GM21786 (cell line): ENCODE measurements at regions not wholly inside any gene's neighbourhood (a gene's known extent, or its start where the extent isn't known, plus 50 kb on each side); places are given as distances from the start of the nearest gene placed in this dataset.
A peak's percentile ranks its signal among the peaks of the same experiment; 100 is the strongest.

Experiments
- ATAC-seq: cut with Tn5 transposase; IDR thresholded peaks from one replicate; pipeline ENCODE4 v1.9.1; 2021; ENCODE audit not compliant: unreplicated experiment

DNA sequence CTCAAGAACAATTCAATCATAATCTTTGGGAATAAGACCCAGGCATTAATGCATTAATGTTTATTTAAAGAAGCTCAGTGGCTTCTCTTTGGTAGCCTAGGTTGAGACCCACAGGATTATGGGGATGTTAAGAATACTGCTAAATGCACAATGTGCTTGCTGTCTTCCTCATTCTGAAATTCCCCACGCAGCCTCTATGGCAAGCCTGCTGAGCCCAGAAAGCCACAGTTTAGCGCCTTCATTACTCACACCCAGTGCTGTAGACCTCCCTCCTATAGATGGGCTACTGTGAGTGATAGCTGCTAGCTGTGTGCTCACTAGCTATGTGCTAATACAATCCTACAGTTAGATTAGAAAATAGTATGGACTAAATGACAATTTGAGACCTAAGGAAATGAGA lies 90.6 kb downstream of the TNFSF13B start:
- no peak for ATAC-seq

DNA sequence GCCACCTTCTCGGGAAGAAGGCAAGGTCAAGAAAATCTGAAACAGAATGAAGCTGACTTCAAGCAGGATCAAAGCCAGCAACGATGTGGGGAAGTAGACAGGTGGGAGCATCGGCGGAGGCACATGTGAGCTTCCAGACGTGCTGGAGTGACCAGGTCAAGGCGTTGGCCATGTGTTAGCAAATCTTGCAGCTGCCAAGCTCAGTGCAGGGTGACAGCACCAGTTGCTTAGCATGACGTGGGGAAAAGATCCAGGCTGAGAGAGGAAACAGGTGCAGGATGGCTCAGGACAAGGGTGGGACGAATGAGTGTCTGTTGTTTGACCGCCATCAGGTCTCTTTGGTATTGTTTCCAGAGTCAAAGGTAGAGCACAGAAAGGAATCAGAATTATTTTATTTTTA lies 92.3 kb downstream of the TNFSF13B start:
- ATAC-seq: no peak

DNA sequence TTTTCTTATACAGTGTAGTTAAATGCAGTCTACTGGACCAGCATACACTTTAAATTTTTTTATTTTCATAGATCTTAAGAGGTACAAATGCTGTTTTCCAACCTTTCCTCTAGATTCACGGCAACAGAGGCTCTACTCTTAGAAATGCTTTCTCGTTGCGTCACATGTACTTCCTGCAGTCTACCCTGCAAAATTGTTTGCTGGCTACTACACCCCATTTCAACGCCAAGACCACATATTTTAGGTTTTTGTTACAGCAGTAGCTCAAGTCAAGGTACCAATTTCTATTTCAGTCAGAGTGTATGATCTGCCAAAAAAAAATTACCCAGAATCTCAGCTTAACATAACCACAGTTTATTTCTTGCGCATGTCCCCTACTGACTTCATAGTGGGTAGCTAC lies 94.1 kb downstream of the TNFSF13B start:
- no peak for ATAC-seq

DNA sequence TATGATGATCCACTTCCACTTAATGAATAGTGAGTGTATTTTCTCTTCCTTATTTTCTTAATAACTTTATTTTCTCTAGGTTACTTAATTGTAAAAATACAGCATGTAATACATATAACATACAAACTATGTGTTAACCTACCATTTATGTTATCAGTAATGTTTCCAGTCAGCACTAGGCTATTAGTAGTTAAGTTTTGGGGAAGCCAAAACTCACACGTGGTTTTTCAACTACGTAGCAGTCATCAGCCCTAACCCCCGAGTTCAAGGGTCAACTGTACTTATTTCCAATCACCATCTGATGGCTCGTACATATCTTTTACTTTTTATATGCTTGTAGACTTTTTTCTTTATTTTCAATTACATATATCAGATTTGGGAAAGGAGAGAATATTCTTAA lies 95.7 kb downstream of the TNFSF13B start:
- ATAC-seq: no peak

DNA sequence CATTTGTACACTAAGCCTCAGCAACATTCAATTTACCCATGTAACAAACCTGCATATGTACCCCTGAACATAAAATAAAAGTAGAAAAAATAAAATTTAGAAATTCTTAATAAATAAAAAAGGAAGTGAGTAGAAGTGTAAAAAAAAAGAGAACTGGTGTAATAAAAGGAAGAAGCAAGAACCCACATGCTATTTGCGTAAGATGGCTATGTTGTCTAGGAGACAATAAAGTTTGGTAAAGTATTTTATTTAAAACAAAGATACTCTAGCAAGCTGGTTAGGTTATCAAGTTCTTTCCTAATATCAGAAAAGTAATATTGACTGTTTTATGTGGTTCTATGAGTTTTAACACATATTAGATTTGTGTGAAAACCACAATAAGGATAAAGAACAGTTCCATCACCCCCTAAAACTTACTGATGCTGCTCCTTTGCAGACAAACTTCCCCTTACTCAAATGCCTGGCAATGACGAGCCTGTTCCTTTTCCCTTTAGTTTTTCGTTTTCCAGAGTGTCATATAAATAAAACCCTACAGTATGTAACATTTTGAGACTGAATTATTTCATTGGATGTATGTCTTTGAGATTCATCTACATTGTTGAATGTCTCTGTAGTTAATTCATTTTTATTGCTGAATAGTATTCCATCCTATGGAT lies 98.9 kb downstream of the TNFSF13B start:
- ATAC-seq: no peak

DNA sequence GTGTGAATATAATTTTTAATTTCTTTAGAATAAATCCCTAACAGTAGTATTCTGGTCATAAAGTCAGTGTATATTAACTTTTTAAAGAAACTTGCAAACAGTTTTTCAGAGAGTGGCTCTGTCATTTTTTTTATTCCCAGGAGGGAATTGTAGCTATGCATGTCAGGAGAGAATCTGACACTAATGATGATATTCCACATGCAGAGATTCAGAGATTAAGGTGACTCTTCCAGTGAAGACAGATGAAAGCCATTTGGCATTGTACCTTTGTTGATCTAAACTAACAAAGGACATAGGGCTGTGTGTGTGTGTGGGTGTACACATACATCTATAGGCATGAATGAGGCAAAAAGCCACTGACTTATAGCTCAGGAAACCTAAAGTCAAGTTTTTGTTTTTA lies 99.9 kb downstream of the TNFSF13B start:
- ATAC-seq: no peak

DNA sequence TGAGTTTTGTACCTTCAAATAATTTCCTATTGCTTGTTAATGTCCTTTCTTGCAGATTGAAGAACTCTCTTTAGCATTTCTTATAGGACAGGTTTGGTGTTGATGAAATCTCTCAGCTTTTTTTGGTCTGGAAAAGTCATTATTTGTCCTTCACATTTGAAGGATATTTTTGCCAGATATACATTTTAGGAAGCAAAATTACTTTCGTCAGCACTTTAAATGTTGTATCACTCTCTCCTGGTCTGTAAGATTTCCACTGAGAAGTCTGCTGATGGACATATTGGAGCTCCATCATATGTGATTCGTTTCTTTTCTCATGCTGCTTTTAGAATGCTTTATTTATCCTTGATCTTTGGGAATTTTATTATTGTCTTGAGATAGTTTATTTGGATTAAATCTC lies 105.5 kb downstream of the TNFSF13B start:
- ATAC-seq: no peak

DNA sequence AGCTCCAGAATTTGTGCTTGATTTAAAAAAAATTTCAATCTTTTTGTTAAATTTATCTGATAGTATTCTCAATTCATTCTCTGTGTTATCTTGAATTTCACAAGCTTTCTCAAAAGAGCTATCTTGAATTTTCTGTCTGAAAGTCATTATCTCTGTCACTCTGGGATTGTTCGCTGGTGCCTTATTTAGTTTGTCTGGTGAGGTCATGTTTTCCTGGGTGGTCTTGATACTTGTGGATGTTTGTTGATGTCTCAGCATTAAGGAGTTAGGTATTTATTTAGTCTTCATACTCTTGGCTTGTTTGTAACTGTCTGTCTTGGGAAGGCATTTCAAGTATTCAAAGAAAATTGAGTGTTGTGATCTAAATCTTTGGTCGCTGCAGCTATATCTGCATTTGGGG lies 106.3 kb downstream of the TNFSF13B start:
- no peak for ATAC-seq

DNA sequence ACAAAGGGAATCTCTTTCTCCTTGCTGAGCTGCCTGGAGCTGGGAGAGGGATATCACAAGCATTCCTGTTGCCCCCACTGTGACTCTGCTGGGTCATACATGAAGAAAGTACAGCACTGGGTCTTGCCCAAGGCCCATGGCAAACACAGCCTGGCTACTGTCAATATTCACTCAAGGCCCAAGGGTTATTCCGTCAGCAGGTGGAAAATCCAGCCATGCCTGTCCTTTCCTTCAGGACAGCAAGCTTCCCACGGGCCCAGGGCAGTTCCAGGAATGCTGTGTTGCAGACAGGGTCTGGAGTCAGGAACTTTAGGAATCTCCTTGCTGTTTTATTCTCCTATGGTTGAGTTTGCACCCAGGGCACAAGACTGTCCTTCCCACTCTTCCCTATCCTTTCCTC lies 106.8 kb downstream of the TNFSF13B start:
- ATAC-seq: no peak

DNA sequence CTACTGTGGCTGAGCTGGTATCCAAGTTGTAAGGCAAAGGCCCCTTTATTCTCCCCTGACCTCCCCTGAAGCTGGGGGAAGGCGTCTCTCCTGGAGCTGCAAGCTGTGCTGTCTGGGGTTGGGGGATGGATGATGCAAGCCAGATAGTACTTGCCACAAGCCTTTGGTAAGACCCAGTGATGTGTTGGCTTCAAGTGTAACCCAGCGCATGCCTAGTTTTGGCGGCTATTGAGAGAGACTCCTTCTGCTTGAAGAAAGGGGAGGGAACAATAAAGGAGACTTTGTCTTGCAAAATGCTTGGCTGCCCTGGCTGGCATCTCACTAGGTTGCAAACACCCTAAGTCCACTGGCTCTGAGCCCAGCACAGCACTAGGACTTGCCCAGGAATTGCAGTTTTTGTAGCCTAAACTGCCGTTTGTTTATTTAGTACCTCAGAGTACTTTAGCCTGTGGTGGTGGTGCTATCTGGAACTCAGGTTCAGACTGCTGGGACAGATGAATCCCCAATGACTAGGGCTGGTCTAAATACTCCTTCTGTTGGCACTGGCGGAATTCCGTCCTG lies 108.2 kb downstream of the TNFSF13B start:
- no peak for ATAC-seq

DNA sequence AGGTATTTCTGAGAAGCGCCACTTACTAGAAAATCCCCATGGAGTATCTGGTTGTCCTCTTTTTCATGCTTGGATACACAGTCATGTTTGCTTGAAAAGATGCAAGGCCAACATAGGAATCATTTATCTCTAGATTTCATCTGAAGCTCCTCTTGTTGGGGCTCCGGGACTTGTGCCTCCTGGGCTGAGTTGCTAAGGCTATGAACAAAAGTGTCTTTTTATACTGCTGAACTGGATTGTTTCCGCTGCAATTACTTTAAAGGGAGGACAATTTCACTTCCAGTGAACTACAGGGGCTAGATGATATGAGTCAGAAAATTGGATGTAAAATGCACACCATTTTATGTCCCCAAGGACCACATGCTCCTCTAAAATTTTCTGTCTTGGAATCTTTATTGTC lies 114.1 kb downstream of the TNFSF13B start:
- ATAC-seq: no peak

DNA sequence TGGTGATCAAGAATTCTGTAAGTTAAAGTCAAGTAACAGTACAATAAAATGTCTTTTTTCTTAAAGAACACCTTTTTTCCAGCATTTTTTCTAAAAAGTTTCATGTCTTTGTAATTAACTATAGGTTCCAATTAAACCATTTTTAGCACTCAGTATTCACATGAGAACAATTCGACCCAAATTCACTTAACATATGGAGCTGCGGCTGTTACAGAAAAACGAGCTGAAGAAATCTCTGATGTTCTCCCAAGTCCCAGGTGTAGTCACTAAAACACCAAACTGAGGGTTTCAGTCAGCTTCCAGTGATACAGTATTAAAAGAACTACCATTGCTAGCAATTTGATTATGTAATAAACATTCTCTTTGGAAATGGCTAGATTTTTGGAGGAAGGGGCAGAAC lies 117.6 kb downstream of the TNFSF13B start:
- no peak for ATAC-seq

DNA sequence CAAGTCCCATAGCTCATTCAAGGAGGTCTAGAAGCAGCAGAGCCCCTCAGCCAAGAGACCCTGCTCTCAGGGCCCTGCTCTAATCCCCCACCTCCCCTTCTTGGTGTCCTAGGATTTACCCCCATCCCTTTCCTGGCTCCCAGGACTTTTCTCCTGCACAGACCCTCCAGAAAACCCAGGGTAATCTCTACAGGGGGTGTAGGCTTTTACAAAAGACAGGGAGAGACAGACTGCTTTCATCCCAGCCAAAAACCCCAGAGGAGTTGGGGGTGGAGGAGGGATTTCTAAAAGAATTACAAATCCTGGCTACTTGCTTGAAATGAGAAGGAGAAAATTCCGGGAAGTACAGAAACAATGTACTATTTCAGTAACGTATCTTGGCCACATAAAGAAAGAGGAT lies 133.3 kb downstream of the TNFSF13B start:
- no peak for ATAC-seq

DNA sequence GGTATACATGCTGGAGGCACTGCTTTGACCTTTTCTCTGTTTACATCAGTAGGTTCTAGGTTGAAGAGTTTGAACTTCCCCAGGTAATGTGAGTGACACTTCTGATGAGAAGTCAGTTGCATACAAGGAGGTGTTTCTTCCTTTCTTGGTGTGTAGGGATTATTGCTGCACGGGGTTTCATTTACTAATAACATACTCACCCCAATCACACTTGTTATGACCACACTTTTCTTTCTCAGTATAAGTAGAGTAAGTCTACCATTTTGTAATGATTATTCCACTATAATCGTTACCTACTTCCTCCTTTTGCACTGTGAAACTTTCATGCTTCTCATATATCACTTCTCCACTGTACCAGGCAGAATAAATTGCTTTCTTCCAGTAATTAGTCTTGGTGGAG lies 138.0 kb downstream of the TNFSF13B start:
- ATAC-seq: peak; percentile 67

DNA sequence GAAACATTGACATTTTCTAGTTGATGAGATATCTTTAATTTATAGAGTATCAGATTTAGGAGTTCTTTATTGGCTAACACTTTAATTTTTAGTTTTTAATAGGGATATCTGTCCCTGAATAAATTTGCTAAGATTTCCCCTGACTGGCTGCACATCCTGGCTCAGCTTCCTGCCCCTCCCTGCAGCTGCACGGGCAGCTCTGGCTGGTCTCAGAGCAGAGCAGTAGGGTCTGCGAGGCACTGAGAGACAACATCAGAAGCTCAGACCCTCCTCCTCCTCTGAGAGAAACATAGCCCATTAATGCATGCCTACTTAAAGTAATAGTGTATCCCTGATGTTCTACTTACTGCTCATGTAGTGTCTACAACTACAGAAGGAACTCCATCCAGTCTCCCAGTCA lies 139.2 kb downstream of the TNFSF13B start:
- no peak for ATAC-seq

DNA sequence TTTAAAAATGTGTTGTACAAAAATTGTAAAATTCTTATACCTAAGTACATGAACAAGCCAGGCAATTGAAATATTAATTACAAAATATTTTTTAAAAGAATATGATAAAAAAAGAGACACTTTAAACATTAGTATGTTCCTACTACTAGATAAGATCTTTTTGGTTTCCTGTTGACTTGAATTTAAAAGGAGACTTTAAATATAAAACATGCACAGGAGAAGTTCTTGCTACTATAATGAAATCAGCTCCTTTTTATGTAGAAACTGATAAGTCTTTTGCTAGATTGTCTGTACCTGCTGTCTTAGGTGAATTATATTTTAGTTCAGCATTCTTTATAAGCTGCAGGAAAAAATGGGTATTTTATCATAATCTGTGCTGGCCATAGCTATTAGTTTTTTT lies 140.2 kb downstream of the TNFSF13B start:
- no peak for ATAC-seq

DNA sequence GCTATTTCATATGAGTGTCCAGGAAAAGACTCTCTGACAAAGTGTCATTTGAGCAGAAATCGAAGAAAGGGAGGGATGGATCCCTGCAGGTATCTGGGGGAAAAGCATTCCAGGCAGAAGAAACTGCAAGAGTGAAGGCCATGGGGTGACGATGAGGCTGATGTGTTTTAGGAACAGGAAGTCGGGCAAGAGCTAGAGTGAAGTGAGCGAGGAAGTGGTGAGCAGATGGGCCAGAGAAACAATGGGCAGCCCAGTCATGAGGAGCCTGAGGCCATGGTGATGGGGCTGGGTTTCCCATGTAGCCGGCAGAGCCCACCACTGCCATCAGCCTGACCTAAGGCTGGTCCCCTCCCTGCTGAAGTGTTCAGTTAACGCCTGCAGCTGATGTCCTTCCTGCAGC lies 150.2 kb downstream of the TNFSF13B start:
- no peak for ATAC-seq

DNA sequence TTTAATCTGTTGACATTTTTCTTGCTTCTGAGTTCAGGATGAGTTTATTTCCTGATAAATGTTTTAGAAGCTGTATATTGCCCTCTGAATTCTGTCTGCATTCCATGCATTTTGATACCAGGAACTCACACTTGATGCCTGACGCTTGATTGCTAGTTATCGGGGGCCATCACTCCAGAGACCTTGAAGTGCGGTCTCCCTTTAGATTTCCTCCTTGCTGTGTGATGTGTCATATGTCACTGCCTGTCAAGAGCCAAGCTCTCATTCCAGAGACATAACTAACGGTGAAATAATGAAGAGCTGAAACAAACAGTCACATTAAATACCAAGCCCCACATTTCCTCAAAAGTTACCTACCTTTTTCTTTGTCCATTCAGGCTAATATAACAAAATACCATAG lies 155.5 kb downstream of the TNFSF13B start:
- ATAC-seq: no peak

DNA sequence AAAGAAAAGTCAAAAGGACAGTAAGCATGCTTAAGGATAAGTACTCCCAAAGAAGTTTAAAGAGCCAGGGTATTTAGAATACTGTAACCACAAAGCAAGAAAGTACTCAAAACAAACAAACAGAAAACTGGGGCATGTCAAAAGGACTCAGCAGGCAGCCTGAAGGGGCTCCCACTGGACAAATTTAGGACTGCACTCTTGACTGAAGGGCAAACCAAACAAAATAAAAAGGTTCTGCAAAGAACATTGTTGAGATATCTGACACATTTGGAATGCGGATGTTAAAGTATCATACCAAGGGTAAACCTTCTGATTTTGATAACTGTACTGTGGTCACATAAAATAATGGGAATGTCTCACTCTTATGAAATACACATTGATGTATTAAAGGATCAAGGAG lies 157.4 kb downstream of the TNFSF13B start:
- no peak for ATAC-seq

DNA sequence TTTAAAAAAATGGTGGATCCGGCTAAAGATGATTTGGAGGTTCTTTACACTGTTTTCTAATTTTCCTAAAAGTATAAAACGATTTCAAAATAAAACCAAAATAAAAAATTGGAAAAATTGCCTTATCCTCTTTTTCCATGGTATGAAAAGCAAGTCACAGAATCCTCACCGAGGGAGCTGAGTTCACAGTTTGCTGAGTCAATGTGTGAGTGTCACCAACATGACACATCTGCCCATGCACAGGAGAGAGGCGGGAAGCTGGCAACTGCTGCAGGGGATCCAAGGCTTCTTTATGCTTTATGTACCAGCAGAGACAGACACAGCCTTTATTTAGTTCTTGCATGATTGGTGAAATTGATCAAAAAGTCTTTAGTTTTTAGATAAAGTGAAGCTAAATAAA lies 157.8 kb downstream of the TNFSF13B start:
- no peak for ATAC-seq

DNA sequence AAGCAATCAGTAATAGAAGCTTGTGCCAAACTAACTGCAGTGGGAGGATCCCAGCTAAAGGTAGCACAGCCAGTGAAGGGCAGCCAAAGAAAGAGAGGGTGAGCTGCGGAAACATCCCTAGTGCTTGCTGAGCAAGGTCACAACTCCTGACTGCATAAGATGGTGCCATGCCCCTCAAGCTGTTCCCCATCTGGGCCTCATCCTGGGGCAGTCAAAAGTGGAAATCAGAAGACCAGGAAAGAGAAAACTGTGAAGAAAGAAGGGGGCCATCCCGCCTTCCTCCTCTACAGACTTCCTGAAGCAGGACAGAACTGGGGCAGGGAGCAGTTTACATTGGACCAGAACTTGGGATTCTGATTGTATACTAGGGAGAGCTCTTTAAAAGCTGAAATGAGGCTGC lies 159.2 kb downstream of the TNFSF13B start:
- no peak for ATAC-seq

DNA sequence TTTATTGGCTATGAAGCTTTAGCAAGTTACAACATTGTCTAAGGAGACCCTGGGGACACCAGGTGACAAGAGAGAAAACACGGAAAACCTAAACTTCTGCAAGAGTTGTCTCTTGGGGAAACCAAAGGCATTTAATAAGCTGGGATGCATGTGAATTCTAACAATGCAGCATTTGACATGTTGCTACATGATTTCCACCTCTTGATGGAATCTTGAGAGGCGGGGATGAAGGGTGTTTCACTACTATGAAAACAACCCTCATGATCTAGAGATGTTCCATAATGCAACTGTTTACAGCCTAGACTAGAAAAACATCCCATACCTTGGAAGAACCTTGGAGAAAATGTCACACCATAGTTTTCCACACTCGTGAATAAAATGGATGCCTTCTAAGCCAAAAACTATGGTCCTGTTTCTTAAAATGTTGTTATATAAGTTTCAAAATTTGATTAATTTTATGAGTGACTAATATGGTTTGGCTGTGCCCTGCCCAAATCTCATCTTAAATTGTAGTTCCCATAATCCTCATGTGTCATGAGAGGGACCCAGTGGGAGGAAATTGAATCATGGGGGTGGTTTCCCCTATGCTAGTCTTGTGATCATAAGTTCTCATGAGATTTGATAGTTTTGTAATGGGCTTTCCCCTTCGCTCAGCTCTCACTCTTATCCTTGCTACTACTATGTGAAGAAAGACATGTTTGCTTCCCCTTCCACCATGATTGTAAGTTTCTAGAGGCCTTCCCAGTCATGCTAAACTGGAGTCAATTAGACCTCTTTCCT lies 164.6 kb downstream of the TNFSF13B start:
- ATAC-seq: no peak
